Thyroid gland (tissue), 4 donors: ENCODE measurements at regions not wholly inside any gene's neighbourhood (a gene's known extent, or its start where the extent isn't known, plus 50 kb on each side); places are given as distances from the start of the nearest gene placed in this dataset.

Experiments
- CTCF ChIP-seq, 6 experiments: fragments of 200-600 bp in 3 of 6; fragments of 450-650 bp in 3 of 6; sonication (generic) in 3 of 6; IDR thresholded peaks; one replicate each; pipeline ENCODE4 v1.5.1; 2016 to 2019; ENCODE audit warnings: antibody characterized with exemption in 6 of 6, mild to moderate bottlenecking in 2 of 6, inconsistent platforms in 1 of 6, moderate library complexity in 1 of 6
- POLR2A ChIP-seq, 2 donors: fragments of 450-650 bp; IDR thresholded peaks; one replicate each; pipeline ENCODE4 v1.6.1; 2017; ENCODE audit warnings: antibody characterized with exemption in 2 of 2, mild to moderate bottlenecking in 2 of 2, moderate library complexity in 1 of 2

DNA sequence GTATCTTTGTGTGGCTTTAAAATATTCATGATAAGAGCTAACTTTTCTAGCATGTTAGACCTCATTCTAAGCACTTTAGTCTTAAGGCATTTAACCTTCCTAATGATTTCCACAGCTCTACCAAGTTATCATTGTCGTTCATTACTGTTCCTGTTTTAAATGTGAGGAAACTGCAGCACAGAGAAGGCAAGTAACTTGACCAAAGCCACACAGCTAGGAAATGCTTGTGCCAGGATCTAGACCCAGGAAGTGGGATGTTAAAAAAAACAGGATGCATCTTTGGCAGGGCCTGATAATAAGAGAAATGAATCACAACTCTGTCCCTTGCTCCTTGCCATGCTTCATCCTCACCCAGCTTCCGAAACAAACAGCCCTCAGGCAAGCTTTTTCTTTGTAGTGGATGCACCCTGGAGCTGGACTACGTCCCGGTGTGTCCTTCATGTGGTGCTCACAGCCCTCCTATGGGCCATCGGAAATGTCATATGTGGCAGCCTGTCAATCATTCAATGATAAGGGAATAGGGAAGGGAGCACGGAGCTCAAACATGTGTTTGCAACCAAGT is 196.9 kb upstream of the RREB1 start:
- TF ChIP-seq CTCF (IDR thresholded peaks at IDR 0.05) (no peak), POLR2A (IDR thresholded peaks at IDR 0.05) (no peak)
